GM12865 (cell line): ENCODE measurements at regions not wholly inside any gene's neighbourhood (a gene's known extent, or its start where the extent isn't known, plus 50 kb on each side); places are given as distances from the start of the nearest gene placed in this dataset.

ENCODE experiments used
- DNase-seq: peaks from one replicate; pipeline ENCODE4 v3.0.0; 2010; ENCODE audit warnings: low read depth
- H3K4me3 ChIP-seq: 2 replicates; pipeline ENCODE4 v1.5.1; 2011; ENCODE audit warnings: mild to moderate bottlenecking, low read depth, low read length, control low read depth
- CTCF ChIP-seq: IDR thresholded peaks from 2 replicates; pipeline ENCODE4 v1.5.1; 2011; ENCODE audit warnings: low read length, control low read depth, low read depth, inconsistent platforms; ENCODE audit not compliant: insufficient read depth; ENCODE audit errors: missing control alignments

- DNase-seq = peak; percentile 82
- H3K4me3 ChIP-seq = peak overlapping the region; percentile 42
- TF ChIP-seq CTCF = no peak
Observed at GRCh38 chr21:25509862-25510261, 97.4 kb downstream of the MRPL39 start.

GRCh38 chr21:25508364-25508763 is 98.9 kb downstream of the MRPL39 start:
- TF ChIP-seq CTCF = no peak
- H3K4me3 ChIP-seq = peak overlapping the region; percentile 42; the same call in 1 of the 2 replicates
- DNase-seq = no peak

GRCh38 chr21:25507522-25507921 is 99.8 kb downstream of the MRPL39 start:
- no peak overlapping the region for H3K4me3 ChIP-seq
- peak; percentile 52 for TF ChIP-seq CTCF
- peak; percentile 74 for DNase-seq

GRCh38 chr21:25506887-25507286 is 100.4 kb downstream of the MRPL39 start:
- no peak for TF ChIP-seq CTCF
- no peak for DNase-seq
- H3K4me3 ChIP-seq = no peak overlapping the region

DNA sequence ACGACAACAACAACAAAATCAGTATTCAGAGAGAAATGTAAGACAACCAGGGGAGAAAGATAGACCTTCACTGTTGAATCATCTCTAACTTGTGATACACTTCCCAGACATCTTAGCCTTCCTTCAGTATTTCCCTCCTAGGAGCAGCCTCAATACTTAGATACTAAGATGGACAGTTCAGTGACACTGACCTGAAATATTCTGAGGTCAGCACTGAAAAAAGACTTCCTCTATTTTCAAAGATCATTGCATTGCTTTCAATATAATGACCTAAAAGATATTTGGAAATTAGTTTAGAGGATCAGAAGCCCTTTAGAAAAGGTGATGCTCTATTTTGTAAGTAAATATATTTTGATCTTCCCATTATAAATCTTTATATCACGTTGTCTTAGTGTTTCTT is 101.0 kb downstream of the MRPL39 start:
- no peak for TF ChIP-seq CTCF
- no peak for DNase-seq
- H3K4me3 ChIP-seq = peak overlapping the region; percentile 8; the same call in 1 of the 2 replicates

DNA sequence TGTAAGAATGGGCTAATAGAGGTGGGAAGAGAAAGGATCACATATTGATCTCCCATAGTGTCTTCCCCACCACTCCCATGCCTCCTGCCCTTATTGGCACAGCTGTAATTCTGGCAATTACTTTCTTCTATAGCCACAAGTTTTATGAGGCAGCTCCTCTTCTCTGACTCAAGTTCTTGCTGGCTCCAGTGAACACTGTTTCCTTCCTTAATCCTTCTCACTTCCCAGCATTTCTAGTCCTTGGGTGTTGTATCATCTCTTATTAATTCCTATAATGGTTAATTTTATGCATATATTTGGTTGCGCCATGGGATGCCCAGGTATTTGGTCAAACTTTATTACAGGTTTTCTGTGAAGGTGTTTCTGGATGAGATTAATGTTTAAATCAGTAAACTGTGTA is 103.3 kb downstream of the MRPL39 start:
- no peak for TF ChIP-seq CTCF
- DNase-seq = no peak
- no peak overlapping the region for H3K4me3 ChIP-seq

- no peak for TF ChIP-seq CTCF
- no peak overlapping the region for H3K4me3 ChIP-seq
- DNase-seq = peak; percentile 84
Observed at GRCh38 chr21:25501996-25502665, 105.2 kb downstream of the MRPL39 start.
